ENCODE measurements at regions not wholly inside any gene's neighbourhood (a gene's known extent, or its start where the extent isn't known, plus 50 kb on each side); places are given as distances from the start of the nearest gene placed in this dataset.
"Not testable (repeated sequence)": the region's sequence is repeated elsewhere in the genome, so short reads cannot be mapped to it uniquely, and the experiment has no call there.

DNA sequence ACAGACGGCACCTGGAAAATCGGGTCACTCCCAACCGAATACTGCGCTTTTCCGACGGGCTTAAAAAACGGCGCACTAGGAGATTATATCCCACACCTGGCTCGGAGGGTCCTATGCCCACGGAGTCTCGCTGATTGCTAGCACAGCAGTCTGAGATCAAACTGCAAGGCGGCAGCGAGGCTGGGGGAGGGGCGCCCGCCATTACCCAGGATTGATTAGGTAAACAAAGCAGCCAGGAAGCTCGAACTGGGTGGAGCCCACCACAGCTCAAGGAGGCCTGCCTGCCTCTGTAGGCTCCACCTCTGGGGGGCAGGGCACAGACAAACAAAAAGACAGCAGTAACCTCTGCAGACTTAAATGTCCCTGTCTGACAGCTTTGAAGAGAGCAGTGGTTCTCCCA lies 64.5 kb downstream of the SLC30A10 start:
- not testable (repeated sequence) for DNase-seq (ENCODE audit: low read depth in 4 of 4, low spot score in 3 of 4)

GRCh38 chr1:219862366-219862765 lies 66.0 kb downstream of the SLC30A10 start:
- DNase-seq (ENCODE audit: low read depth in 4 of 4, low spot score in 3 of 4), result no peak

- no peak for DNase-seq (ENCODE audit: low read depth in 4 of 4, low spot score in 3 of 4)
Measured at GRCh38 chr1:219858980-219859379, 69.4 kb downstream of the SLC30A10 start.

DNA sequence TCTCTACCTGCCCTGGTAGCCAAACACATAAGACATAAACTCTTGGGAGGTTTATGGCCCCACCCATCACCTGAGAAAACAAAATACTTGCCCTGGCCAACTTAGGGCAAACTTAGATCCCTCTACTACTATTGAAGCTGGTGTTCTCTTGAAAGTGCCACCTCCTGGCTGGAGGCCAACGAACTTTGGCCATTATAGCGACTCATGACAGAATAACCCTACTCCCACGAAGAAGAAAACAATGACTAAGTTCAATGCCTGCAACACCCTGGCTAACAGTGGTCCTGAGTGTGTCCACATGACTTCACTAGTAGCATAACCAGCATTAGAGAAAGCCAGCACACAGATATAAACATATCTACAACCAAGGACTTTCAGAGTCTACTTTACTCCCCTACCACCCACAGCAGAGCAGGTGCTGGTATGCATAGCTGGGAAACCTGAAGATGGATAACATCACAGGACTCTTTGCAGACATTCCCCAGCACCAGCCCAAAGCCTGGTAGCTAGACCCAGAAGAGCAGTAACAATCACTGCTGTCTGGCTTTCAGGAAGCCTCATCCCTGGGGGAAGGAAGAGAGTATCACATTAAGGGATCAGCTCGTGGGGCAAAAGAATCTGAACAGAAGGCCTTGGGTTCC lies 81.0 kb downstream of the SLC30A10 start:
- no peak for DNase-seq (ENCODE audit: low read depth in 4 of 4, low spot score in 3 of 4)

DNA sequence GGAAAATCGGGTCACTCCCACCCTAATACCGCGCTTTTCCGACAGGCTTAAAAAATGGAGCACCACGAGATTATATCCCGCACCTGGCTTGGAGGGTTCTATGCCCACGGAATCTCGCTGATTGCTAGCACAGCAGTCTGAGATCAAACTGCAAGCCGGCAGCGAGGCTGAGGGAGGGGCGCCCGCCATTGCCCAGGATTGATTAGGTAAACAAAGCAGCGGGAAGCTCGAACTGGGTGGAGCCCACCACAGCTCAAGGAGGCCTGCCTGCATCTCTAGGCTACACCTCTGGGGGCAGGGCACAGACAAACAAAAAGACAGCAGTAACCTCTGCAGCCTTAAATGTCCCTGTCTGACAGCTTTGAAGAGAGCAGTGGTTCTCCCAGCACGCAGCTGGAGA lies 88.8 kb downstream of the SLC30A10 start:
- DNase-seq (ENCODE audit: low read depth in 4 of 4, low spot score in 3 of 4), result not testable (repeated sequence)

- DNase-seq (ENCODE audit: low read depth in 4 of 4, low spot score in 3 of 4), result no peak
Measured at GRCh38 chr1:219837994-219838294, 90.4 kb downstream of the SLC30A10 start.

DNA sequence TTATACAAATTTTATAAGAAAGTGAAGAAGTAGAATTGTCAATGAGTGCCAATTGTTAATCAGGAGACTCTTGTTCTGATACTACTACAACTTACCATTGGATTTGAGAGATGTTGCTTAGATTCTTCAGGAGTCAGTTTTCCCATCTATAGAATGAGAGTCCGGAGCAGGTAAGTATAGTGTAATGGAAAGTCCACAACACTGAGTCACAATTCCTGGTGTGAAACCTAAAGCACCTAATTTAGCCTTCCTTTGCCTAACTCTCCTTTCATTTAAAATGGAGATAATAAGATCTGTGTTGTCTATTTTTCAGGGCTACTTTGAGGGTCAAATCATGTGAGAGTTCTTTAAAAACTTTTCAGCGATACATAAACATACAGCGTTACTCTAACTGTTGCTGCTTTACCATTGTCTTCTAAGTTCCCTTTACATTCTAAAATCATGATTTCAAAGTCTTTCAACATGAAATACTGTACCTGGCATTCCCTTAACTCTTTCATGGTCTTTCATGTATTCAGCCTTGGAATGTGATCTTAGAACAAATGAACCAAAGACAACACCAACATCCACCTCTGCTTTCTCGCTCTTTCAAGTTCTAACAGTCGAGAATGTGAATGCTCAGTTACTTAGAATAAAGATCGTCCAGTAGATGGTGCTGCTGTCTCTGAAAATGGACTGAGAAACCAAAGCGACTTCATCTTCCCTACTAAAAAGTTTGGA lies 90.9 kb downstream of the SLC30A10 start:
- peak; percentile 25 to 50 (median 42) for DNase-seq (ENCODE audit: low read depth in 4 of 4, low spot score in 3 of 4)

DNA sequence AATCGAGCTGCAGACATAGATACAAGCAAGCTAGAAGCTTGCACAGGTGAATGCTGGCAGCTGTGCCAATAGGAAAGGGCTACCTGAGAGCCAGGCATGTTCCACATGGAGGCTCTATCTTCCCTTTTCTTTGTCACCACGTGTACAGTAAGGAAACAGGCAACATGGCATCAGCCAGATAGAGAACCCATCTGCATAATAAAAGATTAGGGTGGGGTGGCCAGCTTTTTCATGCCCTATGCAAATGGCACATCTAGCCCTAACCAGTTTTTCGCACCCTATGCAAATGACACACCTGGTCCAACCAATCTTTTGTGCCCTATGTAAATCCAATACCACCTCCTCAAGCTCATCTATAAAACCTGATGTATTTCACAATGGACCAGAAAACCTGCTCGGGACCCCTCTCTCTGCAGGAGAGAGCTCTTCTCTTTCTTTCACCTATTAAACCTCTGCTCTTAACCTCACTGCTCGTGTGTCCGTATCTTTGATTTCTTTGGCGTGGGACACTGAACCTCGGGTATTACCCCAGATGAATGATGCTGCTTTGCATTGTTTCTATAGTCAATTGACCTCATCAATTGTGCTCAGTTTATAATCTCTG lies 93.9 kb downstream of the SLC30A10 start:
- DNase-seq (ENCODE audit: low read depth in 4 of 4, low spot score in 3 of 4), result no peak

GRCh38 chr1:219833214-219833815 lies 95.0 kb downstream of the SLC30A10 start:
- DNase-seq (ENCODE audit: low read depth in 4 of 4, low spot score in 3 of 4), result no peak

DNA sequence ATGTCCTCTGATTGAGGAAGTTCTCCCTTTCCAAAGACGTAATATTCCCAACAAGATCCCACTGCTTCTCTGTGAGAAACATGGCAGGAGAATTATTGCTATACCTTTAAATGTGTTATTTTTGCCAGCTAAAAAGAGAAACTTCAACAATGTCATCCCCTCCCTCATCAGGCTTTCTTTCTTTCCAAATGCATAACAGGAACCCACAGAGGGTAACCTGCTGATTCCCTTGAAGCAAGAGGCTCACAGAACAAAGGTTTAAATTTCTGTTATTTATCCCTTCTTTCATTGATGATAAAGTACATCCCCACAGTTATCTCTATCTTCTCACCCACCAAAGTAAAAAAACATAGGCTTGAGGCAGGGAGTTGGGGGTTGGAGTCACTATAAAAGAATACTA lies 102.1 kb downstream of the SLC30A10 start:
- no peak for DNase-seq (ENCODE audit: low read depth in 4 of 4, low spot score in 3 of 4)

- no peak for DNase-seq (ENCODE audit: low read depth in 4 of 4, low spot score in 3 of 4)
Measured at GRCh38 chr1:219825355-219825754, 103.0 kb downstream of the SLC30A10 start.

DNA sequence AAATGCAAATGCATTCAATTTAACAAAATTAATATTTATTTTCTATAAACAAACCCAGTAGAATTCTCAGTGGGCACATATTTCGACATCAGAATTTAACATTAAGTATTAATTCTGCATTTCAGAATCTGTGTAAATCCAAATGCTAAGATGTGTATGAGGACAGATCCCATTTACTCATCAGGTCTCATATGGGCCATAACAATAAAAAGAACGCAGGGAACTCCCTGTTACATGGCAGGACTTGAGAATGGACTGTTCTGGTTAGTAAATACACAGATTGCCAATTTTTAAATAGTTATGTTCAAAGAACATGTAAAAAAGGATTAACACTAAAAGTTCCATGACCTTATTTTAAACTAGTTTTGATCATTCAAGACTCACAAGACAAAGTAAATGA lies 104.0 kb downstream of the SLC30A10 start:
- DNase-seq (ENCODE audit: low read depth in 4 of 4, low spot score in 3 of 4), result no peak

DNA sequence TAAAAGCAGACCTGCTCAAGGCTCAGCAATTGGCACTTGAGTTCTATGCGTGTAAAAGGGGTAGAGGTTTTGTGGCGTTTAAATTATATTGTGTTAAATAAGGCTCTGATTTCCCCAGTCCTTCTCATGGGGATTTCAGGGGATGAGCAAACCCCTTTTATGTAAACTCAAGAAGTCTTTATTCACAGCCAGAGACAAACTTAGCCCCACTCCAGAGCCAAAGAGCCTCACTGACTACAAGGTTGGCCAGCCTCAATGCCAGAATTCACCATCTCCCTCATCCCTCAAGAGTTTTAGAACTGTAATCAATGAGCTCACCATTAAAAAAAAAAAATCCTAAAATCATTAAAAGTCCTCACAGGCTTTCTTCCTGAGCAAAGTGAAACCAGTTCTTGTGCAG lies 107.8 kb downstream of the SLC30A10 start:
- DNase-seq (ENCODE audit: low read depth in 4 of 4, low spot score in 3 of 4), result no peak

GRCh38 chr1:219817914-219818313 lies 110.4 kb downstream of the SLC30A10 start:
- DNase-seq (ENCODE audit: low read depth in 4 of 4, low spot score in 3 of 4), result no peak

DNA sequence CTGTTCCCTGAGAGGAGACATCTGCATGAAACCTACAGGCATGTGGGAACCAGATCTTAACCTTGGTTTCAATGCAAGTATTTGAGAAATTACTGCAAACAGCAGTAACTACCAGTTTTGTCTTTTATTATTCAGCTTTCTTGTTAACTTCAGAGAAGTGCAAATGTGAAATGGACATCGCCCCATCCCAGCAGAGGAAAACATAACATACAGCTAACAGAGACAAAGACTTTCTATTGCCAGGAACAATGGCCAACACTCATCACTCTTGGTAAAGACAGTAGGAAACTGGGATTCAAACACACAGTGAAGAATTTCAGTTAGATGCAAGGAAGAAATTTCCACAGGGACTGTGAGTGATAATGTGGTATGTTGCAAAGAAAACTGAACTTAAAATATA lies 115.1 kb downstream of the SLC30A10 start:
- no peak for DNase-seq (ENCODE audit: low read depth in 4 of 4, low spot score in 3 of 4)

- peak; percentile 16 to 43 (median 34) for DNase-seq (ENCODE audit: low read depth in 4 of 4, low spot score in 3 of 4)
Measured at GRCh38 chr1:219812491-219813203, 115.7 kb downstream of the SLC30A10 start.

GRCh38 chr1:219812086-219812485 lies 116.3 kb downstream of the SLC30A10 start:
- peak in 1 of 4 donors; percentile 1 for DNase-seq (ENCODE audit: low read depth in 4 of 4, low spot score in 3 of 4)

DNA sequence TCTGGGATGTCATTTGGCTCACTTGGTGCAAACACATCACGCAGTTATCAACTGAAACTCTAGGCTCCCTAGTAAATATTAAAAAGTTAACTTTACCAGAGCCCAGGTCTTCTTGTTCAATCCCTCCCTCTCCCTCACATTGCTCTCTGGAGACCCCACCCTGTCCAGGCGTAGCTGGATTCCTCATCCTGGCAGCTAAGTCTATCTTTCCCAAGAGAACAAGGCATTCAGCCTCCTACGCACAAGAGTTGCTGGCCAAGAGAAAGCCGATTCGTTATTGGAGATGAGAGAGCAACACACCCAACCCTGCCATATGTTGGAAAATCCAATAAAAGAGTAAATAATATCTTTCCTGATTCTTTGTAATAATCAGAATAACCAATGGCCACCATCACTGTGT lies 117.9 kb downstream of the SLC30A10 start:
- DNase-seq (ENCODE audit: low read depth in 4 of 4, low spot score in 3 of 4), result no peak

- no peak for DNase-seq (ENCODE audit: low read depth in 4 of 4, low spot score in 3 of 4)
Measured at GRCh38 chr1:219808790-219809189, 119.6 kb downstream of the SLC30A10 start.

DNA sequence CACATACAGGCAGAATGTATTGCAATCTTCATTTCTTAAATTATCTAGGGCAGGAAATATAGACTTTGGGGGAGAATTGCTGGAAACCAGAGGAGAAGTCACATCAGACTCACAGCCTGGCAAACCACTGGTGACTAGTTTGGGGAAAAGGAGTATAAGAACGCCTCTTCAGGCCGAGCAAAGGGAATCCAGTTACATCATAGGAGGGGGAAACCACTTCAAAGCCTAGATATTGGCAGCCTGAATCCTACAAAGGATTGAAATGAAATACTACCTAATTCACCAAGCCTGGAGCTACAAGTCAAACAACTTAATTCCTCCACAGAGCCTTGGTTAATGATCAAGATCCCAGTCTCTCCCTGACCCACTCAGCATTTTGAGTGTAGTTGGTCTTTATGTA lies 121.7 kb downstream of the SLC30A10 start:
- no peak for DNase-seq (ENCODE audit: low read depth in 4 of 4, low spot score in 3 of 4)

DNA sequence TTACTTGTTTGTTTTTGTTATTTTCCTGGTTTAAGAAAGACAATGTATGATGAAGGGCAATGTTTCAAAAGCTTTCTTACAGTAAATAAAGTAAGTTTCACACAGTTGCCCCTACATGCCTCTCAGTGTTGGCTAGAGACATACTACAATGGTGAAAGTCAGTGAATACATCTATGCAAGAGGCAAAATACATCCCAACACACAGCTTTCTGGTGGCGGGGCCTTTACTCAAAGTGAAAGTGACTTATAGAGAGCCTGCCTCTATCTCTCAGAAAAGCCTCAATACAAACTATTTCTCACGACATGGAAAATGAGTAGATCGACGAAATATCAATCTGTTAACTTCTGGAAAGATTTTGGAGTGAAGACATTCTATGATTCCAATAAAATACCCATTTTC lies 122.3 kb downstream of the SLC30A10 start:
- DNase-seq (ENCODE audit: low read depth in 4 of 4, low spot score in 3 of 4), result no peak
